ENCODE measurements at regions not wholly inside any gene's neighbourhood (a gene's known extent, or its start where the extent isn't known, plus 50 kb on each side); places are given as distances from the start of the nearest gene placed in this dataset.

DNA sequence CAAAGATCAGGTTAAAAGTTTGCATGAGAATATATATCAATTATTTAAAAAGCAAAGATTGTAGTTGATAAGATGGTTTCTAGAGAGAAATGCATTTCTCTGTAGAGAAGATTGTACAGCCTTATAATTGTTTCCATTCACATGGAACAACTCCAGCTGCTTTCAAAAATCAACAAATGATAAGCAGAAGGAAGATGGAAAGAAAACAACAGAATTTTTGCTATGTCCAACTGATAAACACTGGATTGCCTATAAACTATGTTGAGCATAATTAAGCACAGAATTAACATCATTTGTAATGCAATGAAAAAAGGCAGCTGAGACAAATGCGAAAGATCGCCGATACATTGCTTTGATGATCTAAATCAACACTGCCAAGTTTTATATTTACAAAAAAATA lies 89.0 kb downstream of the C3orf85 start:
- TF ChIP-seq EZH2 (IDR thresholded peaks at IDR 0.05; ENCODE audit: low read length): no peak
- TF ChIP-seq, protein P1, sequence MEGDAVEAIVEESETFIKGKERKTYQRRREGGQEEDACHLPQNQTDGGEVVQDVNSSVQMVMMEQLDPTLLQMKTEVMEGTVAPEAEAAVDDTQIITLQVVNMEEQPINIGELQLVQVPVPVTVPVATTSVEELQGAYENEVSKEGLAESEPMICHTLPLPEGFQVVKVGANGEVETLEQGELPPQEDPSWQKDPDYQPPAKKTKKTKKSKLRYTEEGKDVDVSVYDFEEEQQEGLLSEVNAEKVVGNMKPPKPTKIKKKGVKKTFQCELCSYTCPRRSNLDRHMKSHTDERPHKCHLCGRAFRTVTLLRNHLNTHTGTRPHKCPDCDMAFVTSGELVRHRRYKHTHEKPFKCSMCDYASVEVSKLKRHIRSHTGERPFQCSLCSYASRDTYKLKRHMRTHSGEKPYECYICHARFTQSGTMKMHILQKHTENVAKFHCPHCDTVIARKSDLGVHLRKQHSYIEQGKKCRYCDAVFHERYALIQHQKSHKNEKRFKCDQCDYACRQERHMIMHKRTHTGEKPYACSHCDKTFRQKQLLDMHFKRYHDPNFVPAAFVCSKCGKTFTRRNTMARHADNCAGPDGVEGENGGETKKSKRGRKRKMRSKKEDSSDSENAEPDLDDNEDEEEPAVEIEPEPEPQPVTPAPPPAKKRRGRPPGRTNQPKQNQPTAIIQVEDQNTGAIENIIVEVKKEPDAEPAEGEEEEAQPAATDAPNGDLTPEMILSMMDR (optimal IDR thresholded peaks at IDR 0.05 in 1 of 3, IDR thresholded peaks at IDR 0.05 in 1 of 3, conservative IDR thresholded peaks at IDR 0.05 in 1 of 3; ENCODE audit: extremely low read depth in 1 of 3, insufficient read depth in 2 of 3, low read length in 3 of 3): no peak

Data from keratinocyte (primary cell).